Endothelial cell (in vitro differentiated cells): ENCODE measurements at regions not wholly inside any gene's neighbourhood (a gene's known extent, or its start where the extent isn't known, plus 50 kb on each side); places are given as distances from the start of the nearest gene placed in this dataset.
"Not testable (repeated sequence)": the region's sequence is repeated elsewhere in the genome, so short reads cannot be mapped to it uniquely, and the experiment has no call there.

Experiments
- DNase-seq: peaks from one replicate; pipeline ENCODE4 v3.0.0; 2021; ENCODE audit warnings: low spot score
- H3K27ac Mint-ChIP-seq: one replicate; pipeline ENCODE4 v1.8.0; 2021; ENCODE audit warnings: mixed read lengths, inconsistent platforms; ENCODE audit not compliant: unreplicated experiment
- H3K27me3 Mint-ChIP-seq: one replicate; pipeline ENCODE4 v1.8.0; 2021; ENCODE audit warnings: mild to moderate bottlenecking, moderate library complexity, mixed read lengths, inconsistent platforms; ENCODE audit not compliant: unreplicated experiment
- H3K36me3 Mint-ChIP-seq: one replicate; pipeline ENCODE4 v1.8.0; 2021; ENCODE audit warnings: mild to moderate bottlenecking, low read depth, mixed read lengths, inconsistent platforms; ENCODE audit not compliant: unreplicated experiment
- H3K4me1 Mint-ChIP-seq: one replicate; pipeline ENCODE4 v1.8.0; 2021; ENCODE audit warnings: mild to moderate bottlenecking, mixed read lengths, inconsistent platforms; ENCODE audit not compliant: unreplicated experiment
- H3K4me3 Mint-ChIP-seq: one replicate; pipeline ENCODE4 v1.8.0; 2021; ENCODE audit warnings: mild to moderate bottlenecking, mixed read lengths, inconsistent platforms; ENCODE audit not compliant: unreplicated experiment
- H3K9me3 Mint-ChIP-seq: one replicate; pipeline ENCODE4 v1.8.0; 2021; ENCODE audit warnings: mixed read lengths, inconsistent platforms; ENCODE audit not compliant: unreplicated experiment
- CTCF ChIP-seq: fragments of 200-600 bp; sonication (generic); IDR thresholded peaks from one replicate; pipeline ENCODE4 v1.5.0; 2021; ENCODE audit warnings: antibody characterized with exemption; ENCODE audit not compliant: unreplicated experiment

- H3K27me3 Mint-ChIP-seq: no peaks in the 10 kb centered on the region
- no peak overlapping the region for H3K27ac Mint-ChIP-seq
- H3K36me3 Mint-ChIP-seq: peaks cover 6% of the 10 kb centered on the region
- TF ChIP-seq CTCF: no peak
- H3K4me1 Mint-ChIP-seq: peaks cover 3% of the 10 kb centered on the region
- DNase-seq: no peak
- no peak overlapping the region for H3K4me3 Mint-ChIP-seq
- H3K9me3 Mint-ChIP-seq: no peaks in the 10 kb centered on the region
Measured at GRCh38 chr12:59444932-59445331, 150.9 kb upstream of the SLC16A7 start.

DNA sequence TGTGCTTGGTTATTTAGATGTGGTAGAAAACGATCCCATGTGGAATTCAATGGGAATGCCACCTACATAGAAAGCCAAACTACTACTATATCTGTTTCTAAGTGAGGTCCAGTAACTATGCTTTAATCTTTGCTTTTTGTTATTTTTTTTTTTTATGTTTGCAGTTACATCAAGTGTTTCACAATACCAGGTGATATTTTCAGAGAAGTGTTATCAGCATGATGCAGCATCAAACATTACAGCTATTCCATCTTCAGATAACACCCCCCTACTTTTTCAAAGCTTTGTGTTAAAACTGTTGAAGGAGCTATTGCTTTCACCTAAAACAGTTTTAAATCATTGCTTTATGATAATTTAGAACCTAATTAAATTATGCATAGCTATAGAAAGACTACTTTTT is 163.8 kb upstream of the SLC16A7 start:
- H3K36me3 Mint-ChIP-seq: no peaks in the 10 kb centered on the region
- H3K4me3 Mint-ChIP-seq: no peak overlapping the region
- no peaks in the 10 kb centered on the region for H3K4me1 Mint-ChIP-seq
- no peak overlapping the region for H3K27ac Mint-ChIP-seq
- H3K9me3 Mint-ChIP-seq: no peaks in the 10 kb centered on the region
- no peaks in the 10 kb centered on the region for H3K27me3 Mint-ChIP-seq
- DNase-seq: no peak
- TF ChIP-seq CTCF: no peak

DNA sequence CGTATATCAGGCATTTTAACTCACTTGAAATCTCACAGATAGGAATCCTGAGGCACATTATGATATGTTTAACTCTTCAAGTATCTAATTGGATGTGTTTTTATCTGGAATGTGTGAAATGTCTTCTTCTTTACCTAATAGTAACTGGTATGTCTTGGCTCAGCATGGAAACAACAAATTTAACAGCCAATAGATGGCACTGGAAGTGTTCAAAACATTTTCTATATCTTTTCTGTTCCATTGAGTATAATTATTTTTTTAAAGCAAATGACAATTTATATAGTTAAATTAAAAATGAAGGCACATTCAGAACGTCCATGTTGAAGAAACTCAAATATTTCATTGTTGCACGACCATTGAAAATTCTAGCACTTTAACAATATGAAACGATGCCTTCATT is 164.6 kb upstream of the SLC16A7 start:
- Mint-ChIP-seq H3K4me3 (no peak overlapping the region), H3K36me3 (no peaks in the 10 kb centered on the region), H3K4me1 (no peaks in the 10 kb centered on the region), H3K27ac (no peak overlapping the region), H3K27me3 (no peaks in the 10 kb centered on the region), H3K9me3 (no peaks in the 10 kb centered on the region)
- DNase-seq: no peak
- no peak for TF ChIP-seq CTCF

- H3K4me1 Mint-ChIP-seq: no peaks in the 10 kb centered on the region
- H3K4me3 Mint-ChIP-seq: no peak overlapping the region
- no peak for TF ChIP-seq CTCF
- H3K27me3 Mint-ChIP-seq: no peaks in the 10 kb centered on the region
- no peak for DNase-seq
- H3K36me3 Mint-ChIP-seq: no peaks in the 10 kb centered on the region
- no peaks in the 10 kb centered on the region for H3K9me3 Mint-ChIP-seq
- no peak overlapping the region for H3K27ac Mint-ChIP-seq
Measured at GRCh38 chr12:59429766-59430165, 166.1 kb upstream of the SLC16A7 start.

- no peaks in the 10 kb centered on the region for H3K27me3 Mint-ChIP-seq
- no peaks in the 10 kb centered on the region for H3K4me1 Mint-ChIP-seq
- no peak overlapping the region for H3K4me3 Mint-ChIP-seq
- H3K36me3 Mint-ChIP-seq: no peaks in the 10 kb centered on the region
- no peak for TF ChIP-seq CTCF
- no peak for DNase-seq
- H3K9me3 Mint-ChIP-seq: no peaks in the 10 kb centered on the region
- no peak overlapping the region for H3K27ac Mint-ChIP-seq
Measured at GRCh38 chr12:59425798-59426197, 170.0 kb upstream of the SLC16A7 start.

GRCh38 chr12:59424666-59425065 is 171.2 kb upstream of the SLC16A7 start:
- not testable (repeated sequence) for H3K27ac Mint-ChIP-seq, H3K27me3 Mint-ChIP-seq, H3K4me1 Mint-ChIP-seq, H3K36me3 Mint-ChIP-seq, H3K9me3 Mint-ChIP-seq, H3K4me3 Mint-ChIP-seq, DNase-seq
